Panc1 (cell line): ENCODE measurements at regions not wholly inside any gene's neighbourhood (a gene's known extent, or its start where the extent isn't known, plus 50 kb on each side); places are given as distances from the start of the nearest gene placed in this dataset.

Source experiments
- ATAC-seq: fragments of 200-7000 bp; cut with Tn5 transposase; 2 replicates; pipeline ENCODE4 v1.9.1; 2020; ENCODE audit warnings: mild to moderate bottlenecking, moderate library complexity
- BruUV-seq: library from RNA; stranded (reverse); fragments of 400-500 nt; replicated peaks from 2 replicates; lab custom pipeline; 2021; lab: Mats Ljungman, UMichigan
- CTCF ChIA-PET: fragments of 300-600 bp; sonication (Branson Sonifier 250); formaldehyde crosslinking; loops from one replicate; lab custom pipeline; 2022; ENCODE audit warnings: antibody characterized with exemption; lab: Charles Lee
- POLR2A ChIA-PET: fragments of 300-600 bp; sonication (Branson Sonifier 250); formaldehyde crosslinking; loops from one replicate; lab custom pipeline; 2022; ENCODE audit warnings: antibody characterized with exemption; lab: Charles Lee
- DNase-seq: peaks from one replicate; pipeline ENCODE4 v3.0.0-alpha.2; 2010; ENCODE audit warnings: low read depth, low spot score
- H3K27ac ChIP-seq: 2 replicates; pipeline ENCODE4 v1.5.1; 2011; ENCODE audit warnings: mild to moderate bottlenecking, low read length, inconsistent platforms
- H3K27me3 ChIP-seq: fragments of 200-500 bp; sonication (Bioruptor generic); 2 replicates; pipeline ENCODE4 v1.6.0; 2014; ENCODE audit warnings: low read length, inconsistent platforms; ENCODE audit not compliant: control insufficient read depth, insufficient read depth
- H3K36me3 ChIP-seq: fragments of 200-500 bp; sonication (Bioruptor generic); 2 replicates; pipeline ENCODE4 v1.5.1; 2014; ENCODE audit warnings: inconsistent platforms, mild to moderate bottlenecking, low read length, moderate library complexity; ENCODE audit not compliant: control insufficient read depth, insufficient read depth
- H3K4me1 ChIP-seq: 2 replicates; pipeline ENCODE4 v1.5.1; 2011; ENCODE audit warnings: inconsistent platforms, mild to moderate bottlenecking, low read length, moderate library complexity; ENCODE audit not compliant: control insufficient read depth, insufficient read depth
- H3K4me3 ChIP-seq, 2 experiments: 2 replicates each; pipeline ENCODE4 v1.5.1; 2011 to 2012; ENCODE audit warnings: low read depth in 2 of 2, low read length in 2 of 2, mild to moderate bottlenecking in 2 of 2, inconsistent platforms in 1 of 2, moderate library complexity in 1 of 2
- H3K9me3 ChIP-seq: fragments of 200-500 bp; sonication (Bioruptor generic); 2 replicates; pipeline ENCODE4 v1.5.1; 2014; ENCODE audit warnings: low read depth, mild to moderate bottlenecking, inconsistent platforms, low read length, moderate library complexity; ENCODE audit not compliant: control insufficient read depth, insufficient read depth
- CTCF ChIP-seq: fragments of 450-650 bp; IDR thresholded peaks from 2 replicates; pipeline ENCODE4 v1.5.1; 2017; ENCODE audit warnings: mild to moderate bottlenecking
- POLR2AphosphoS5 ChIP-seq: IDR thresholded peaks from 2 replicates; pipeline ENCODE4 v1.6.1; 2012; ENCODE audit warnings: mild to moderate bottlenecking, low read depth, low read length, moderate library complexity
- REST ChIP-seq, 2 experiments: IDR thresholded peaks; 2 replicates each; pipeline ENCODE4 v1.6.1; 2011 to 2012; ENCODE audit warnings: low read depth in 2 of 2, control low read depth in 1 of 2, low read length in 1 of 2, mild to moderate bottlenecking in 1 of 2, moderate library complexity in 1 of 2; ENCODE audit not compliant: insufficient read depth in 1 of 2
- SIN3A ChIP-seq: IDR thresholded peaks from 2 replicates; pipeline ENCODE4 v1.6.1; 2012; ENCODE audit warnings: low read depth, mild to moderate bottlenecking, low read length, moderate library complexity, borderline replicate concordance; ENCODE audit not compliant: insufficient read depth
- TCF7L2 ChIP-seq: IDR thresholded peaks from 2 replicates; pipeline ENCODE4 v1.6.1; 2011; ENCODE audit warnings: mild to moderate bottlenecking, low read depth, low read length, inconsistent platforms
- in situ Hi-C: cut with HindIII; loops from 2 replicates; pipeline ENCODE4 v1.10.0; 2016; ENCODE audit warnings: low sequenced_read_pairs, low pct_unique_long_range_greater_than_20kb
- intact Hi-C: fragments of 100-400 bp; cut with micrococcal nuclease; formaldehyde crosslinking; loops from one replicate; pipeline ENCODE4 v1.10.0; 2022; ENCODE audit not compliant: unreplicated experiment

- intact Hi-C loops (no loop called here), in situ Hi-C loops (no loop called here)
- Histone ChIP-seq H3K4me1 (no peaks in the 10 kb centered on the region), H3K4me3 (no peak overlapping the region), H3K27ac (no peak overlapping the region), H3K36me3 (no peaks in the 10 kb centered on the region), H3K9me3 (no peaks in the 10 kb centered on the region), H3K27me3 (no peaks in the 10 kb centered on the region)
- BruUV-seq = no TSS peak
- ATAC-seq = no peak
- TF ChIP-seq POLR2AphosphoS5 (no peak), SIN3A (no peak), CTCF (no peak), TCF7L2 (no peak), REST (IDR thresholded peaks at IDR 0.05; ENCODE audit: insufficient read depth in 1 of 2, low read depth in 2 of 2, low read length in 1 of 2) (no peak)
- no peak for DNase-seq
- ChIA-PET CTCF (no interaction called here), POLR2A (interaction anchor here (0.6 kb wide), 1 partner anchor 1544 kb away, joined by 3 read pairs; no protein-coding TSS in a partner anchor)
Measured at GRCh38 chr14:97603201-97603600, 806.0 kb downstream of the VRK1 start.

GRCh38 chr14:97604731-97605130 lies 807.5 kb downstream of the VRK1 start:
- POLR2A ChIA-PET = no interaction called here
- H3K27me3 ChIP-seq = no peaks in the 10 kb centered on the region
- H3K4me1 ChIP-seq = no peaks in the 10 kb centered on the region
- H3K36me3 ChIP-seq = no peaks in the 10 kb centered on the region
- H3K27ac ChIP-seq = no peak overlapping the region
- no peaks in the 10 kb centered on the region for H3K9me3 ChIP-seq
- intact Hi-C loops (no loop called here), in situ Hi-C loops (no loop called here)
- DNase-seq (no peak), ATAC-seq (no peak)
- CTCF ChIA-PET = no interaction called here
- no TSS peak for BruUV-seq
- TF ChIP-seq REST (IDR thresholded peaks at IDR 0.05; ENCODE audit: insufficient read depth in 1 of 2, low read depth in 2 of 2, low read length in 1 of 2) = no peak
- TF ChIP-seq POLR2AphosphoS5 = no peak
- TF ChIP-seq TCF7L2 = no peak
- no peak overlapping the region for H3K4me3 ChIP-seq
